ENCODE measurements at regions not wholly inside any gene's neighbourhood (a gene's known extent, or its start where the extent isn't known, plus 50 kb on each side); places are given as distances from the start of the nearest gene placed in this dataset.

DNA sequence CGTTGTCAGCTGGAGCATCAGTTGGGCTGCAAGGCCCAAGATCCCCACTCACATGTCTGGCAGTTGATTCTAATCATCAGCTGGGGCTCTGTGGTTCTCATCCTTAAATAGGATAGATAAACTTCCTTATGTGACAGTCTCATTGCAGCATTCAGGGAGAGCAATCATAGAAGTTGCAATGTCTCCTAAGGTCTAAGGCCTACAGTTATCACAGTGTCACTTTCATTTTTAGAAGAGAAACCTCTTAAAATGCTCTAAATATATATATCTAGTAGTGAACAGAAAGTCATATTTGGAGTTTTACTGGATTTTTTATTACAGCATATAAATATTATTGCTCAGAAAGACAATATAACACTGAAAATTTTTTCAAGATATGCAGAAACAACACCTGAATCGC is 226.0 kb upstream of the PPP1R2C start:
- Mint-ChIP-seq H3K27ac (ENCODE audit: unreplicated experiment) (no peak overlapping the region), H3K36me3 (ENCODE audit: unreplicated experiment) (no peaks in the 10 kb centered on the region), H3K4me3 (ENCODE audit: unreplicated experiment) (no peak overlapping the region), H3K9me3 (ENCODE audit: unreplicated experiment) (no peaks in the 10 kb centered on the region), H3K4me1 (ENCODE audit: low read depth, unreplicated experiment) (peaks cover 7% of the 10 kb centered on the region), H3K27me3 (ENCODE audit: unreplicated experiment) (no peaks in the 10 kb centered on the region)
- TF ChIP-seq, protein P1, sequence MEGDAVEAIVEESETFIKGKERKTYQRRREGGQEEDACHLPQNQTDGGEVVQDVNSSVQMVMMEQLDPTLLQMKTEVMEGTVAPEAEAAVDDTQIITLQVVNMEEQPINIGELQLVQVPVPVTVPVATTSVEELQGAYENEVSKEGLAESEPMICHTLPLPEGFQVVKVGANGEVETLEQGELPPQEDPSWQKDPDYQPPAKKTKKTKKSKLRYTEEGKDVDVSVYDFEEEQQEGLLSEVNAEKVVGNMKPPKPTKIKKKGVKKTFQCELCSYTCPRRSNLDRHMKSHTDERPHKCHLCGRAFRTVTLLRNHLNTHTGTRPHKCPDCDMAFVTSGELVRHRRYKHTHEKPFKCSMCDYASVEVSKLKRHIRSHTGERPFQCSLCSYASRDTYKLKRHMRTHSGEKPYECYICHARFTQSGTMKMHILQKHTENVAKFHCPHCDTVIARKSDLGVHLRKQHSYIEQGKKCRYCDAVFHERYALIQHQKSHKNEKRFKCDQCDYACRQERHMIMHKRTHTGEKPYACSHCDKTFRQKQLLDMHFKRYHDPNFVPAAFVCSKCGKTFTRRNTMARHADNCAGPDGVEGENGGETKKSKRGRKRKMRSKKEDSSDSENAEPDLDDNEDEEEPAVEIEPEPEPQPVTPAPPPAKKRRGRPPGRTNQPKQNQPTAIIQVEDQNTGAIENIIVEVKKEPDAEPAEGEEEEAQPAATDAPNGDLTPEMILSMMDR (IDR thresholded peaks at IDR 0.05; ENCODE audit: partially characterized antibody, unreplicated experiment), result no peak
- no peak for DNase-seq

DNA sequence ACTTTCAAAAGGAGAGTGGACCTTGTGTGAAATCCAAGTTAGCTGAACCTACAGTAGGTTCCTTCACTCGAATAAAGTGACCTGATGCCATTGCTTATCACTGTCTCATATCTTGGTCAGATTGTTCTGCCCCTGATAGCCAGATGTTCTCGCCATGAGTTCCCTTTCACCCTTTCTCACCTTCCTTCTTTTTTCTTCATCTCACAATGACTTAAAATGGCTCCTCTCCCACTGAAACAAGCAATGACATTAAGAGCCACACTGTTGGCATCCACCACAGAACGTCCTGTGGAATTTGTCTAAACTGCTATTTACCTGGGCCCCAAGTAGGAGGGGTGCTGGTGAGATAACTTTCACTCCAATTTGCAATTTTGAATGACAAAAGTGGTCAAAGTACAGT is 227.6 kb upstream of the PPP1R2C start:
- Mint-ChIP-seq H3K36me3 (ENCODE audit: unreplicated experiment) (no peaks in the 10 kb centered on the region), H3K27me3 (ENCODE audit: unreplicated experiment) (no peaks in the 10 kb centered on the region), H3K4me1 (ENCODE audit: low read depth, unreplicated experiment) (peaks cover 7% of the 10 kb centered on the region), H3K4me3 (ENCODE audit: unreplicated experiment) (no peak overlapping the region), H3K27ac (ENCODE audit: unreplicated experiment) (no peak overlapping the region), H3K9me3 (ENCODE audit: unreplicated experiment) (peaks cover 1% of the 10 kb centered on the region)
- TF ChIP-seq, protein P1 (IDR thresholded peaks at IDR 0.05; ENCODE audit: partially characterized antibody, unreplicated experiment), result no peak
- DNase-seq, result no peak

DNA sequence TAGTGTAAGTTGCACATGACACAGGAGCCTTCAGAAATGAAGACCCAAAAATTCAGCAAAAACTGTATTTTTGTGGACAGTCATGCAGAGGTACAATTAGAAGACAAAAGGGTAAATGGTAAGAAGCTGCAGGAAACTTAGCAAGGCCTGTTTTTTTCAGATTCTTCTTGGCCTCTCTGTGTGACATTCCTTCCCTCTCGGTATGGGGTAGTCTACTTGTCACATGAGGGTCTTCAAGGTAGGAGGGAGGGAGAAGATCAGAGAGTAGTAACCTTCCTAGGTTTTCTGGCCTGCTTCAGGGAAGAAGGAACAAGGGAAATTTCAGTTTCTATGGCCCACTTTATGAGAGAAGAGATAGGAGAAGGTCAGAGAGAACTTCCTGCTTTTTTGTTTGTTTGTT is 230.4 kb upstream of the PPP1R2C start:
- TF ChIP-seq, protein P1 (IDR thresholded peaks at IDR 0.05; ENCODE audit: partially characterized antibody, unreplicated experiment), result no peak
- no peak overlapping the region for H3K4me3 Mint-ChIP-seq (ENCODE audit: unreplicated experiment)
- peaks cover 1% of the 10 kb centered on the region for H3K9me3 Mint-ChIP-seq (ENCODE audit: unreplicated experiment)
- H3K27ac Mint-ChIP-seq (ENCODE audit: unreplicated experiment), result no peak overlapping the region
- DNase-seq, result no peak
- H3K36me3 Mint-ChIP-seq (ENCODE audit: unreplicated experiment), result no peaks in the 10 kb centered on the region
- peaks cover 7% of the 10 kb centered on the region for H3K4me1 Mint-ChIP-seq (ENCODE audit: low read depth, unreplicated experiment)
- no peaks in the 10 kb centered on the region for H3K27me3 Mint-ChIP-seq (ENCODE audit: unreplicated experiment)

DNA sequence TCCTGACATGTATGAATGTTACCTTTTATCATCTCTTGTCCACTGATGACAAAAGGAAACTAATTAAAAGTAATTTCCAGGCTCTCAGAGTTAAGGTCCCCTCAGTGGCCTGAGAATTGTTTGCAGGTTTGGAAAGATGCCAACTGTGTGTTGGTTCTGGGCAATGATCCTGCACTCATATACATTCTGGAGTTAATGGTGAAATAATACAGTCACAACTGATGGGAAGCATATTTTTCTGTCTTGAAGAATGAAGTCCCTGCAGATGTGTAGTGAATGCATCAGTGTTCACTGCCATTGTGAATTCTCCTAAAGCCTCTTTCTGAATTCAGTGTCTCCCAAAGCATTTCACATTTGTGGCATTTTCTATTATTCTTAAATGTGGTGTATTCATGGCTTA is 238.1 kb upstream of the PPP1R2C start:
- Mint-ChIP-seq H3K27ac (ENCODE audit: unreplicated experiment) (no peak overlapping the region), H3K9me3 (ENCODE audit: unreplicated experiment) (no peaks in the 10 kb centered on the region), H3K27me3 (ENCODE audit: unreplicated experiment) (no peaks in the 10 kb centered on the region), H3K4me3 (ENCODE audit: unreplicated experiment) (no peak overlapping the region), H3K36me3 (ENCODE audit: unreplicated experiment) (no peaks in the 10 kb centered on the region), H3K4me1 (ENCODE audit: low read depth, unreplicated experiment) (no peaks in the 10 kb centered on the region)
- TF ChIP-seq, protein P1 (IDR thresholded peaks at IDR 0.05; ENCODE audit: partially characterized antibody, unreplicated experiment), result no peak
- no peak for DNase-seq

DNA sequence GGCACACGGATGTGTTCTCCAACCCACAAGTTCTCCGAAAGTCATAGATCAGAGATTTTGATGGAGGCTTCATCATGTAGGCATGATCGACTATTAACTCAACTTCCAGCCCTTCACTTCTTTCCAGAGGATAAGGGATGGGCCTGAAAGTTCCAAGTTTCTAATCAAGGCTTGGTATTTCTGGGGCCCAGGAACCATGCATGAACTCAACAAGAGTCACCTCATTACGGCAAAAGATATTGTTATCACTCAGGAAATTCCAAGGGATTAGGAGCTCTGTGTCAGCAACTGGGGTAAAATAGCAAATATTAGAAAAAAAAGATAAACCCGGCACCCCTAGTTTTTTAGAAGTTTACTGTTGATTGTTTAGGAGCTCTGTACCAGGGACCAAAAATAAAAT is 240.1 kb upstream of the PPP1R2C start:
- DNase-seq, result no peak
- Mint-ChIP-seq H3K27me3 (ENCODE audit: unreplicated experiment) (no peaks in the 10 kb centered on the region), H3K4me1 (ENCODE audit: low read depth, unreplicated experiment) (no peaks in the 10 kb centered on the region), H3K4me3 (ENCODE audit: unreplicated experiment) (no peak overlapping the region), H3K27ac (ENCODE audit: unreplicated experiment) (no peak overlapping the region), H3K9me3 (ENCODE audit: unreplicated experiment) (no peaks in the 10 kb centered on the region), H3K36me3 (ENCODE audit: unreplicated experiment) (no peaks in the 10 kb centered on the region)
- TF ChIP-seq, protein P1 (IDR thresholded peaks at IDR 0.05; ENCODE audit: partially characterized antibody, unreplicated experiment), result no peak
